Mesothelial cell of epicardium (in vitro differentiated cells): ENCODE measurements at regions not wholly inside any gene's neighbourhood (a gene's known extent, or its start where the extent isn't known, plus 50 kb on each side); places are given as distances from the start of the nearest gene placed in this dataset.

Source experiments
- DNase-seq, 2 experiments: peaks; one replicate each; pipeline ENCODE4 v3.0.0; 2021; ENCODE audit warnings: low spot score in 2 of 2; ENCODE audit not compliant: unreplicated experiment in 2 of 2
- H3K27ac Mint-ChIP-seq: 2 replicates; pipeline ENCODE4 v1.8.0; 2021; ENCODE audit warnings: mixed read lengths
- H3K27me3 Mint-ChIP-seq: 2 replicates; pipeline ENCODE4 v1.8.0; 2021; ENCODE audit warnings: low read depth, mixed read lengths
- H3K36me3 Mint-ChIP-seq: 2 replicates; pipeline ENCODE4 v1.8.0; 2021; ENCODE audit warnings: mixed read lengths
- H3K4me1 Mint-ChIP-seq: 2 replicates; pipeline ENCODE4 v1.8.0; 2021; ENCODE audit warnings: mixed read lengths
- H3K4me3 Mint-ChIP-seq: 2 replicates; pipeline ENCODE4 v1.8.0; 2021; ENCODE audit warnings: mild to moderate bottlenecking, moderate library complexity, mixed read lengths
- H3K9me3 Mint-ChIP-seq: 2 replicates; pipeline ENCODE4 v1.8.0; 2021; ENCODE audit warnings: mixed read lengths
- CTCF ChIP-seq: fragments of 200-600 bp; sonication (generic); IDR thresholded peaks from one replicate; pipeline ENCODE4 v1.5.0; 2021; ENCODE audit warnings: antibody characterized with exemption; ENCODE audit not compliant: unreplicated experiment

GRCh38 chr6:16831136-16831535 is 69.9 kb upstream of the ATXN1 start:
- no peak overlapping the region for H3K4me3 Mint-ChIP-seq
- H3K27me3 Mint-ChIP-seq = peaks cover 11% of the 10 kb centered on the region
- no peaks in the 10 kb centered on the region for H3K36me3 Mint-ChIP-seq
- H3K27ac Mint-ChIP-seq = no peak overlapping the region
- no peak for DNase-seq
- H3K4me1 Mint-ChIP-seq = peaks cover 4% of the 10 kb centered on the region
- TF ChIP-seq CTCF = no peak
- H3K9me3 Mint-ChIP-seq = no peaks in the 10 kb centered on the region

GRCh38 chr6:16828058-16828457 is 66.8 kb upstream of the ATXN1 start:
- no peaks in the 10 kb centered on the region for H3K36me3 Mint-ChIP-seq
- no peak overlapping the region for H3K27ac Mint-ChIP-seq
- no peaks in the 10 kb centered on the region for H3K9me3 Mint-ChIP-seq
- no peak for TF ChIP-seq CTCF
- H3K4me3 Mint-ChIP-seq = no peak overlapping the region
- H3K4me1 Mint-ChIP-seq = peaks cover 4% of the 10 kb centered on the region
- DNase-seq = no peak
- peaks cover 23% of the 10 kb centered on the region for H3K27me3 Mint-ChIP-seq

GRCh38 chr6:16827627-16828026 is 66.4 kb upstream of the ATXN1 start:
- Mint-ChIP-seq H3K4me3 (no peak overlapping the region), H3K27me3 (peaks cover 23% of the 10 kb centered on the region), H3K27ac (no peak overlapping the region), H3K9me3 (no peaks in the 10 kb centered on the region), H3K4me1 (peaks cover 5% of the 10 kb centered on the region), H3K36me3 (no peaks in the 10 kb centered on the region)
- no peak for TF ChIP-seq CTCF
- DNase-seq = no peak

GRCh38 chr6:16825784-16826183 is 64.5 kb upstream of the ATXN1 start:
- H3K4me3 Mint-ChIP-seq = no peak overlapping the region
- no peak overlapping the region for H3K27ac Mint-ChIP-seq
- H3K9me3 Mint-ChIP-seq = no peaks in the 10 kb centered on the region
- peaks cover 22% of the 10 kb centered on the region for H3K27me3 Mint-ChIP-seq
- no peak for TF ChIP-seq CTCF
- DNase-seq = no peak
- H3K4me1 Mint-ChIP-seq = peaks cover 4% of the 10 kb centered on the region
- H3K36me3 Mint-ChIP-seq = no peaks in the 10 kb centered on the region

- H3K4me1 Mint-ChIP-seq = peaks cover 4% of the 10 kb centered on the region
- H3K36me3 Mint-ChIP-seq = no peaks in the 10 kb centered on the region
- no peak overlapping the region for H3K27ac Mint-ChIP-seq
- no peaks in the 10 kb centered on the region for H3K9me3 Mint-ChIP-seq
- peaks cover 22% of the 10 kb centered on the region for H3K27me3 Mint-ChIP-seq
- TF ChIP-seq CTCF = no peak
- no peak overlapping the region for H3K4me3 Mint-ChIP-seq
- DNase-seq = no peak
These were observed 63.8 kb upstream of the ATXN1 start for GRCh38 chr6:16824845-16825685.
